ENCODE measurements at regions not wholly inside any gene's neighbourhood (a gene's known extent, or its start where the extent isn't known, plus 50 kb on each side); places are given as distances from the start of the nearest gene placed in this dataset.

DNA sequence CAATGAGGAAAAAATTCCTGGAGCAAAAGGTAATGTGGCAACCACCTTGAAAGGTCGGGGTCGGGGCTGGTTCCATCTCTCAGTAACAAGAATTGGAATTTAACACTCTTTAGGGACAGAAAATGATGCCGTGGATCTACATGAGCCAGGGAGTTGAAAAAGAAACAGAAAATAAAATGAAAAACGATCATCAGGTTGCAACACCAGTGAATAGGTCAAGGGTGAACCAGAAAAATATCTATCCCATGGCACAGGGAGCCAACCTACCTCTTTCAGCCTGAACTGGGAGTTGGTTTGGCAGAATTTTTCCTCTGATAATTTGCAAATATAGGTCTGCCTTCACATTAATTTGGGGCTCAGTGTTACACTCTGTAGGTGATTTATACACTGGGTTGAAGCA, 93.7 kb downstream of the C4orf33 start:
- TF ChIP-seq, protein P1, sequence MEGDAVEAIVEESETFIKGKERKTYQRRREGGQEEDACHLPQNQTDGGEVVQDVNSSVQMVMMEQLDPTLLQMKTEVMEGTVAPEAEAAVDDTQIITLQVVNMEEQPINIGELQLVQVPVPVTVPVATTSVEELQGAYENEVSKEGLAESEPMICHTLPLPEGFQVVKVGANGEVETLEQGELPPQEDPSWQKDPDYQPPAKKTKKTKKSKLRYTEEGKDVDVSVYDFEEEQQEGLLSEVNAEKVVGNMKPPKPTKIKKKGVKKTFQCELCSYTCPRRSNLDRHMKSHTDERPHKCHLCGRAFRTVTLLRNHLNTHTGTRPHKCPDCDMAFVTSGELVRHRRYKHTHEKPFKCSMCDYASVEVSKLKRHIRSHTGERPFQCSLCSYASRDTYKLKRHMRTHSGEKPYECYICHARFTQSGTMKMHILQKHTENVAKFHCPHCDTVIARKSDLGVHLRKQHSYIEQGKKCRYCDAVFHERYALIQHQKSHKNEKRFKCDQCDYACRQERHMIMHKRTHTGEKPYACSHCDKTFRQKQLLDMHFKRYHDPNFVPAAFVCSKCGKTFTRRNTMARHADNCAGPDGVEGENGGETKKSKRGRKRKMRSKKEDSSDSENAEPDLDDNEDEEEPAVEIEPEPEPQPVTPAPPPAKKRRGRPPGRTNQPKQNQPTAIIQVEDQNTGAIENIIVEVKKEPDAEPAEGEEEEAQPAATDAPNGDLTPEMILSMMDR (IDR thresholded peaks at IDR 0.05; ENCODE audit: borderline replicate concordance, extremely low read depth, insufficient read depth) = no peak
- H3K9ac ChIP-seq (ENCODE audit: low read length in 3 of 3) = no peak overlapping the region
- no peaks in the 10 kb centered on the region for H3K27me3 ChIP-seq (ENCODE audit: control insufficient read depth, insufficient read depth, low read length)
- H3K36me3 ChIP-seq (ENCODE audit: control insufficient read depth in 2 of 3, insufficient read depth in 3 of 3, low read length in 3 of 3) = no peaks in the 10 kb centered on the region
- intact Hi-C loops (cut with DNase I) = no loop called here
- no peak overlapping the region for H3K27ac ChIP-seq (ENCODE audit: low read depth in 2 of 2, low read length in 2 of 2)
- H3K9me3 ChIP-seq (ENCODE audit: control insufficient read depth in 2 of 3, insufficient read depth in 1 of 3, low read length in 3 of 3) = peaks cover 0 to 2% (median 0%) of the 10 kb centered on the region in 3 donors
- H3K4me1 ChIP-seq (ENCODE audit: control insufficient read depth in 2 of 3, insufficient read depth in 2 of 3, low read depth in 1 of 3, low read length in 3 of 3) = no peaks in the 10 kb centered on the region
- H3K4me3 ChIP-seq (ENCODE audit: low read length in 3 of 3) = no peak overlapping the region
- FAIRE-seq (no peak), DNase-seq (no peak)

DNA sequence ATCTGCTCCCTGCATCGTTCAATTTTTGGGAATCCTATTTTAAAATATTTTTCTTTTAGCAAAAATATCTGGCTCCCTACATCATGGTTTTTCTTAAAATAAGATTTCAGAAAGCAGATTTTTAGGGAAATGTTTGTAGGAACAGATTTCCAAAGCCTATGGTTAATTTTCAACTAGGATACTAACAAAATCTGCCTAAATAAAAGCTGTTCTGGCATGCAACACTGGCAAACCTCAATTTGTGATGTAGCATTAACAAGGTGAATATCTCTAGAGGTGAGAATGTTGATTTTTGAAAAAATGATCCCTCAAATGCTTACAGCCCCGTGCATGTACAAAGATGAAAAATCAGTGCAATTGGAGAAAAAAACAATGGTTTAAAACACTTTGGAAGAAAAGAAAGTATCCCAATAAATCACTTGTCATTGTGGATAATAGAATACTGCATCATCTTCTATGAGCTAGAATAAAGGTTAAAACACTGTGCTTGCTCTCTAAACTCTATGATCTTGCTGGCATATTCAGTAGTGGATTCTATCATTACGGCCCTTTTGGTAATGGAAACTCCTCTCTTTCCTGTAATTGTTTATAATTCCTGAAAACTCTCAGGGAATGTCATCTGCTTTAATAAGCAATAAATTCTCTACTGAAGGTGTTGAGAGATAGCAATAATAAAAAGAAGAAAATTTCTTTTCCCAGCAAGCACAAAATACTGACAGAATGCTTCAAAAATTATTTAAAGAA, 97.6 kb downstream of the C4orf33 start:
- intact Hi-C loops (cut with DNase I) = no loop called here

DNA sequence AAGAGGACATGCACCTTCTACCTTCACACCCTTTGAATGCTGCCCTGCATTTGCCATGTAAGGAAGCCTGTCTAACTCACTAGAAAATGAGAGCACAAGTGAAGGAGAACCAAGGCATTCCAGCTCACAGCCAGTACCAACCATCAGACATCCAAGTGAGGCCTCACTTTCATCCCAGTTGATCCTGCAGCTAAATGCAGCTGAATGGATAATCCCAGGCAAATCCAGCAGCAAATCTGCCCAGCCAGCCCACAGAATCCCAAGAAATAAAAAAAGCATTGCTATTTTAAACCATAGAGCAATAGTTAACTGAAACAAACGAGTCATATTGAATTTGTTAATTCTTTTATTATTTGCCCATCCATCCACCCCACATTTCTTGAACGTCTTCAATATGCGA, 112.5 kb downstream of the C4orf33 start:
- Histone ChIP-seq H3K9ac (ENCODE audit: low read length in 3 of 3) (no peak overlapping the region), H3K27ac (ENCODE audit: low read depth in 2 of 2, low read length in 2 of 2) (no peak overlapping the region), H3K36me3 (ENCODE audit: control insufficient read depth in 2 of 3, insufficient read depth in 3 of 3, low read length in 3 of 3) (no peaks in the 10 kb centered on the region), H3K4me3 (ENCODE audit: low read length in 3 of 3) (no peak overlapping the region), H3K9me3 (ENCODE audit: control insufficient read depth in 2 of 3, insufficient read depth in 1 of 3, low read length in 3 of 3) (no peaks in the 10 kb centered on the region), H3K27me3 (ENCODE audit: control insufficient read depth, insufficient read depth, low read length) (no peaks in the 10 kb centered on the region), H3K4me1 (ENCODE audit: control insufficient read depth in 2 of 3, insufficient read depth in 2 of 3, low read depth in 1 of 3, low read length in 3 of 3) (no peaks in the 10 kb centered on the region)
- TF ChIP-seq, protein P1 (IDR thresholded peaks at IDR 0.05; ENCODE audit: borderline replicate concordance, extremely low read depth, insufficient read depth) = no peak
- DNase-seq = no peak
- no peak for FAIRE-seq
- intact Hi-C loops (cut with DNase I) = no loop called here

More for the DNA sequence above, 97.6 kb downstream of the C4orf33 start:
- Histone ChIP-seq H3K27me3 (ENCODE audit: control insufficient read depth, insufficient read depth, low read length) (no peaks in the 10 kb centered on the region), H3K27ac (ENCODE audit: low read depth in 2 of 2, low read length in 2 of 2) (no peak overlapping the region), H3K4me3 (ENCODE audit: low read length in 3 of 3) (no peak overlapping the region), H3K4me1 (ENCODE audit: control insufficient read depth in 2 of 3, insufficient read depth in 2 of 3, low read depth in 1 of 3, low read length in 3 of 3) (no peaks in the 10 kb centered on the region), H3K9me3 (ENCODE audit: control insufficient read depth in 2 of 3, insufficient read depth in 1 of 3, low read length in 3 of 3) (no peaks in the 10 kb centered on the region), H3K9ac (ENCODE audit: low read length in 3 of 3) (no peak overlapping the region), H3K36me3 (ENCODE audit: control insufficient read depth in 2 of 3, insufficient read depth in 3 of 3, low read length in 3 of 3) (no peaks in the 10 kb centered on the region)
- FAIRE-seq = no peak
- no peak for DNase-seq
- TF ChIP-seq, protein P1 (IDR thresholded peaks at IDR 0.05; ENCODE audit: borderline replicate concordance, extremely low read depth, insufficient read depth) = no peak

DNA sequence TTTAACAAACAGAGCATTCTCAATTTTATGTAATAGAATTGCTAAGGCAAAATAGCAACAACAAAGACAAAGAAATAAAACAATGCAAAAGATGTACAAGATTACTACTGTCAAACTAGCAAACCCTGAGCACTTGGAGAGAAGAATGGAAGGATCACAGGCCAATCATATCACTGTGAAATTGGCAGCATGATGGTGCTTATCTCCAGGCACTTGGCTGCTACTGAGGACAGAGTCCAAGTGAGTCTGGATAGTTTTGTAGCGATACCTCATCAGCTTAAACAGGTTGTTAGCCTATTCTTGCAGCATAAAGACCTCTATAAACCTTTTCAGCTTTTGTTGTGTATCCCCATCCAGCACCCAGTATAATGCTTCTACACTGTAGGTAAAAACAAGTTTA, 117.7 kb downstream of the C4orf33 start:
- H3K9me3 ChIP-seq (ENCODE audit: control insufficient read depth in 2 of 3, insufficient read depth in 1 of 3, low read length in 3 of 3) = no peaks in the 10 kb centered on the region
- TF ChIP-seq, protein P1 (IDR thresholded peaks at IDR 0.05; ENCODE audit: borderline replicate concordance, extremely low read depth, insufficient read depth) = no peak
- FAIRE-seq = no peak
- H3K9ac ChIP-seq (ENCODE audit: low read length in 3 of 3) = no peak overlapping the region
- H3K36me3 ChIP-seq (ENCODE audit: control insufficient read depth in 2 of 3, insufficient read depth in 3 of 3, low read length in 3 of 3) = no peaks in the 10 kb centered on the region
- H3K4me3 ChIP-seq (ENCODE audit: low read length in 3 of 3) = no peak overlapping the region
- DNase-seq = no peak
- intact Hi-C loops (cut with DNase I) = no loop called here
- H3K4me1 ChIP-seq (ENCODE audit: control insufficient read depth in 2 of 3, insufficient read depth in 2 of 3, low read depth in 1 of 3, low read length in 3 of 3) = no peaks in the 10 kb centered on the region
- no peaks in the 10 kb centered on the region for H3K27me3 ChIP-seq (ENCODE audit: control insufficient read depth, insufficient read depth, low read length)
- H3K27ac ChIP-seq (ENCODE audit: low read depth in 2 of 2, low read length in 2 of 2) = no peak overlapping the region

Data from kidney (tissue), 13 donors.